ENCODE measurements at regions not wholly inside any gene's neighbourhood (a gene's known extent, or its start where the extent isn't known, plus 50 kb on each side); places are given as distances from the start of the nearest gene placed in this dataset.

DNA sequence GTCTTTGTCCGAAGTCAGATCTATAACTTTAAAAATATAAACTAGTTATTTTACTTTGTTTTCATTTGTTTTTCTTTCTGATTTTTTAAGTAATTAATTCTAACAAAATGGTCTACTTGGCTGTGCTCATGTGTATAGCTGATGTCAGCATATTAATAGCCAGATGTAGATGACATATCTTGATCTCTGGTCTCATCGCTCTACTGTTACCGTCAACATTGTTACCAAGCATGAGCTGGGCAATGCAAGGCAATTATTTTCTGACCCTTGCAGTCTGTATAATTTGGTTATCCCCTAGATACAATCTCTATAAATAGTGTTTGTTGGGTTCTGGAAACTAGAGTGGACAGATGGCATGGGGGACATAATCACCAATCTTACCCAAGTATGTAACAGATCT, 151.6 kb upstream of the PTPRK start:
- TF ChIP-seq PPARA (CRISPR knock-in tag; IDR thresholded peaks at IDR 0.05; ENCODE audit: borderline replicate concordance) (no peak), SNAI2 (CRISPR knock-in tag; IDR thresholded peaks at IDR 0.05) (no peak), GLIS3 (CRISPR knock-in tag; IDR thresholded peaks at IDR 0.05) (no peak), ZNF8 (CRISPR knock-in tag; IDR thresholded peaks at IDR 0.05) (no peak)

Data from SK-N-SH treated with all-trans-retinoic acid at 6 μM for 48 hours (cell line).